ENCODE measurements at regions not wholly inside any gene's neighbourhood (a gene's known extent, or its start where the extent isn't known, plus 50 kb on each side); places are given as distances from the start of the nearest gene placed in this dataset.

- no peak for DNase-seq
These were observed 452.1 kb upstream of the NEGR1 start for GRCh38 chr1:72734415-72734814.

- no peak for DNase-seq
These were observed 442.9 kb upstream of the NEGR1 start for GRCh38 chr1:72724951-72725861.

- no peak for DNase-seq
These were observed 423.6 kb upstream of the NEGR1 start for GRCh38 chr1:72705921-72706320.

- DNase-seq = no peak
These were observed 422.6 kb upstream of the NEGR1 start for GRCh38 chr1:72704841-72705477.

GRCh38 chr1:72697410-72697809, 415.1 kb upstream of the NEGR1 start:
- DNase-seq = no peak

- DNase-seq = no peak
These were observed 411.6 kb upstream of the NEGR1 start for GRCh38 chr1:72693899-72694298.

GRCh38 chr1:72693376-72693775, 411.0 kb upstream of the NEGR1 start:
- no peak for DNase-seq

GRCh38 chr1:72690871-72691270, 408.5 kb upstream of the NEGR1 start:
- no peak for DNase-seq

- no peak for DNase-seq
These were observed 396.3 kb upstream of the NEGR1 start for GRCh38 chr1:72678683-72679082.

- no peak for DNase-seq
These were observed 388.6 kb upstream of the NEGR1 start for GRCh38 chr1:72670902-72671301.

- DNase-seq = no peak
These were observed 380.6 kb upstream of the NEGR1 start for GRCh38 chr1:72662918-72663317.

GRCh38 chr1:72650843-72651435, 368.6 kb upstream of the NEGR1 start:
- DNase-seq = no peak

- no peak for DNase-seq
These were observed 367.7 kb upstream of the NEGR1 start for GRCh38 chr1:72649991-72650390.

- DNase-seq = no peak
These were observed 367.0 kb upstream of the NEGR1 start for GRCh38 chr1:72649211-72649888.

GRCh38 chr1:72648465-72648864, 366.1 kb upstream of the NEGR1 start:
- DNase-seq = no peak

GRCh38 chr1:72643142-72643541, 360.8 kb upstream of the NEGR1 start:
- DNase-seq = no peak

- no peak for DNase-seq
These were observed 355.3 kb upstream of the NEGR1 start for GRCh38 chr1:72637593-72637992.

GRCh38 chr1:72636631-72637030, 354.3 kb upstream of the NEGR1 start:
- no peak for DNase-seq

- no peak for DNase-seq
These were observed 353.4 kb upstream of the NEGR1 start for GRCh38 chr1:72635719-72636118.

GRCh38 chr1:72634946-72635345, 352.6 kb upstream of the NEGR1 start:
- no peak for DNase-seq

- no peak for DNase-seq
These were observed 349.1 kb upstream of the NEGR1 start for GRCh38 chr1:72631449-72631848.

- DNase-seq = no peak
These were observed 341.0 kb upstream of the NEGR1 start for GRCh38 chr1:72623299-72623708.

- no peak for DNase-seq
These were observed 338.1 kb upstream of the NEGR1 start for GRCh38 chr1:72620453-72620852.

All from activated CD4-positive, alpha-beta T cell treated with anti-CD3 and anti-CD28 coated beads for 48 hours (primary cell).